ENCODE measurements at regions not wholly inside any gene's neighbourhood (a gene's known extent, or its start where the extent isn't known, plus 50 kb on each side); places are given as distances from the start of the nearest gene placed in this dataset.

DNA sequence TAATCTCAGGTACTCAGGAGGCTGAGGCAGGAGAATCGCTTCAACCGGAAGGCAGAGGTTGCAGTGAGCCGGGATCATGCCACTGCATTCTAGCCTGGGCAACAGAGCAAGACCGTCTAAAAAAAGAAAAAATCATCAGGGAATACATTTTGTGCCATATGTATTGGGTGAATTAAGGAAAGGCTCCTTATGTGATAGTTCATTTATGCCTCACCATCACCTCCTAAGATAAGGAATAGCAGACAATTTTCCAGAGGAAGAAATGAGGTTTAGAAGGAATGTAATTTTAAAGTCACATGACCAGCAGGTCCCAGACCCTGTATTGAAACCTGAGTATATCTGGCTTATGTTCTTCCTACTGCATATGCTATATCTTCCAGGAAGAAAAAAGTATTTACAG lies 93.9 kb upstream of the FOXC1 start:
- Mint-ChIP-seq H3K9me3 (no peaks in the 10 kb centered on the region), H3K4me3 (no peak overlapping the region), H3K27ac (no peak overlapping the region), H3K27me3 (peaks cover 25% of the 10 kb centered on the region), H3K36me3 (ENCODE audit: low read depth) (no peaks in the 10 kb centered on the region), H3K4me1 (ENCODE audit: low read depth) (no peaks in the 10 kb centered on the region)
- DNase-seq, result no peak

DNA sequence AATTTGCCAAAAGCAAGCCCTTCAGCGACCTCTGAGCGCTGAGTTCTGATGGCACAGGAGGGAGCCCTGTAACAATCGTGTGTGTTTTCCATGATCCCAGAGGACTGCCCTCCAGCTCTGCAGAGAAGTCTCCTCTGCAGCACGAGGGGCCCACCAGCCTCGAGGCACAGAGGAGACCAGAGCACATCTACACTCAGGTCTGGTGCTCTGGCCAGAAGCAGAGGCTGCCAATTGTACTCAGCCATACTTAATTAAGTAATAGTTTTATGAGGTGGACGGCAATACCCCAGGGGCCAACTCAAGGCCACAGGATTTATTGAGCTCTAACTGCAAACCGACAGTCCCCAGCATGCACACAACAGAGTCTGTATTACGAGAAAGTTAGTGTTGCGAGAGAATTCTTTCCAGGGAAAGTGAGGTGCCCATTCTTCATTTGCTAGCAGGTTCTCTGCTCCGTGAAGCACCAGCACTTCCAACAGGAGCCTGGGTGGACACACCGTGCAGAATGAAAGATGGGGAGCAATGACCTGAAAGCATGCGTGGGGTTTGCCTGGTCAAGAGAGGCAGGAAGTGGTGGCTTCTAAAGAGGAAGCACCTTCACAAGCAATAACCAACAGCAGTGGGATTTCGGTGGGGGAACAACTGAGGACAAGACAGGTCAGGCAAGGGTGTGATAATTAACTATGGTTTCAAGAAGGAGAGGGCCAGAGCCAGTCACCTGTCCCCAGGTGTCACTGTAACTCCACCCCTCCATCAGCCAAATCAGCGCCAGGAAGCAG lies 92.8 kb upstream of the FOXC1 start:
- no peaks in the 10 kb centered on the region for H3K36me3 Mint-ChIP-seq (ENCODE audit: low read depth)
- H3K4me1 Mint-ChIP-seq (ENCODE audit: low read depth), result no peaks in the 10 kb centered on the region
- no peak overlapping the region for H3K4me3 Mint-ChIP-seq
- no peak overlapping the region for H3K27ac Mint-ChIP-seq
- DNase-seq, result no peak
- H3K9me3 Mint-ChIP-seq, result no peaks in the 10 kb centered on the region
- peaks cover 17% of the 10 kb centered on the region for H3K27me3 Mint-ChIP-seq

DNA sequence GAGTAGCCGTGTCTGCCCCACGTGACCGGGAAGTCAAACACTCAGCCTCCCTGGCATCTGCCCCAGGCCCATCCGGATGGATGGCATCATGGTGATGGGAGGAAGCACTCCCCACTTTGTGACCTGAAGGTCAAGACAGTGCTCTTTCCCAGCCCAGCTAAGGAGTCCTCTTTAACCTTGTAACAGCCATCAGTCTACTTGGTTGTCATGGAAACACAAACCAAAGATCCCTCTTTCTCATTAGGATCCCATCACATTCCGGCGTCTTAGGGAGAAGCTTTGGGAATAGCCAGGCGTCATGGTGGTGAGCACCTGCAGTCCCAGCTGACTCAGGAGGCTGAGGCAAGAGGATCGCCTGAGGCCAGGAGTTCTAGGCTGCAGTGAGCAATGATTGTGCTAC lies 90.9 kb upstream of the FOXC1 start:
- no peaks in the 10 kb centered on the region for H3K4me1 Mint-ChIP-seq (ENCODE audit: low read depth)
- no peak overlapping the region for H3K27ac Mint-ChIP-seq
- no peak for DNase-seq
- no peaks in the 10 kb centered on the region for H3K9me3 Mint-ChIP-seq
- H3K4me3 Mint-ChIP-seq, result no peak overlapping the region
- H3K36me3 Mint-ChIP-seq (ENCODE audit: low read depth), result no peaks in the 10 kb centered on the region
- peaks cover 27% of the 10 kb centered on the region for H3K27me3 Mint-ChIP-seq

DNA sequence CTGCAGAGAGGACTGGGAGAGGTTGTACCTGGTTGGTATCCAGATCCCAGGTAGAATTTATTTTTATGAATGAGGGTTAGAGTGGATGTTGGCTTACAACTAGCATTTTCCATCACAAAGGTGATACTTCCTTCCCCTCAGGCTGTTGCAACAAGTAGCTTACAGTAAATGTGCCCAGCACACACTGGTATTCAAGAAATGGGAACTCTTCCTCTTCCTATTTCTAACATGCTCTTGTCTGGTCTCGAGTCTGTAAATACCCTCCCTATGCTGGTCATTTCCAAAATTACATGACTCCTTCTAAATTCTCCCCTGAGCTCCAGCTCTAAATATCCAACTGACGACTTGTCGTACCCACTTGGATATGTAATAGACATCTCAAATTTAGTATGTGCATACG lies 90.1 kb upstream of the FOXC1 start:
- H3K4me1 Mint-ChIP-seq (ENCODE audit: low read depth), result peaks cover 6% of the 10 kb centered on the region
- H3K4me3 Mint-ChIP-seq, result no peak overlapping the region
- no peak overlapping the region for H3K27ac Mint-ChIP-seq
- DNase-seq, result no peak
- no peaks in the 10 kb centered on the region for H3K36me3 Mint-ChIP-seq (ENCODE audit: low read depth)
- H3K9me3 Mint-ChIP-seq, result no peaks in the 10 kb centered on the region
- H3K27me3 Mint-ChIP-seq, result peaks cover 31% of the 10 kb centered on the region

DNA sequence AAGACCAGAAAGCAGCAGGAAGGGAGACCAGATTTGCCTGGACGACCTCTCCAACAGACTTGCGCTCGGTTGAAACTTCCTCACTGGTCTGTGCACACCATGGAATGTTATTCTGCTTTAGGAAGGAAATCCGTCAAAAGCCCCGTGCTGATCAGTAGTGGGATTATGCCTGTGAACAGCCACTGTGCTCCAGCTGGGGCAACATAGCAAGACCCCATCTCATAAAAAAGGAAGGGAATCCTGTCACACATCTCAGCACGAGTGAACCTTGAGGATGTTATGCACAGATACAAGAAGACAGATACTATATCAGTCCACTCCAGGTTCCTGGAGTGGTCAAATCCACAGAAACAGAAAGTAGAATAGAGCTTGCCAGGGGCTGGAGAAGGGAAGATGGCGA lies 86.9 kb upstream of the FOXC1 start:
- no peak for DNase-seq
- Mint-ChIP-seq H3K4me3 (no peak overlapping the region), H3K4me1 (ENCODE audit: low read depth) (peaks cover 29% of the 10 kb centered on the region), H3K9me3 (no peaks in the 10 kb centered on the region), H3K27me3 (peaks cover 16% of the 10 kb centered on the region), H3K27ac (no peak overlapping the region), H3K36me3 (ENCODE audit: low read depth) (no peaks in the 10 kb centered on the region)

DNA sequence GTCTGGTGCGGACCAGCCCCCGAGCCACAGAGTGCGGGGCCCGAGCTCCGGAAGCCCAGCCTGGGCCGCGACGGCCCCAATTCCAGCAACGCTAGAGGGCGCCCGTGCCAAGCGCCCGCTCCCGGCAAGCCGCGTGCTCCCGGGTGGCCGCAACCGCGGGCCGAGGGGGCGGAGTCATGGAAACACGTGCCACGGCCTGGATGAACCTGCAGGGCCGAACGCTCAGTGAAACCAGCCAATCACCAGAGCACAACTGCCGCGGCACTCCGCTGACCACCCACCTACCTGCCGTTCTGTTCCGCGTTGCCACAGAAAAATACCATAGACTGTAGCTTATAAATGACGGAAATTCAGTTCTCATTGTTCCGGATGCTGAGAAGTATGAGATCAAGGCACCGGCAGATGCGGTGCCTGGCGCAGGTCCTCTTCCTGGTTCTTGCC lies 85.7 kb upstream of the FOXC1 start:
- peak overlapping the region; percentile 8 for H3K4me3 Mint-ChIP-seq
- H3K4me1 Mint-ChIP-seq (ENCODE audit: low read depth), result peaks cover 34% of the 10 kb centered on the region
- H3K9me3 Mint-ChIP-seq, result no peaks in the 10 kb centered on the region
- H3K27ac Mint-ChIP-seq, result peak overlapping the region; percentile 23
- peaks cover 16% of the 10 kb centered on the region for H3K27me3 Mint-ChIP-seq
- H3K36me3 Mint-ChIP-seq (ENCODE audit: low read depth), result no peaks in the 10 kb centered on the region
- DNase-seq, result peak; percentile 80

DNA sequence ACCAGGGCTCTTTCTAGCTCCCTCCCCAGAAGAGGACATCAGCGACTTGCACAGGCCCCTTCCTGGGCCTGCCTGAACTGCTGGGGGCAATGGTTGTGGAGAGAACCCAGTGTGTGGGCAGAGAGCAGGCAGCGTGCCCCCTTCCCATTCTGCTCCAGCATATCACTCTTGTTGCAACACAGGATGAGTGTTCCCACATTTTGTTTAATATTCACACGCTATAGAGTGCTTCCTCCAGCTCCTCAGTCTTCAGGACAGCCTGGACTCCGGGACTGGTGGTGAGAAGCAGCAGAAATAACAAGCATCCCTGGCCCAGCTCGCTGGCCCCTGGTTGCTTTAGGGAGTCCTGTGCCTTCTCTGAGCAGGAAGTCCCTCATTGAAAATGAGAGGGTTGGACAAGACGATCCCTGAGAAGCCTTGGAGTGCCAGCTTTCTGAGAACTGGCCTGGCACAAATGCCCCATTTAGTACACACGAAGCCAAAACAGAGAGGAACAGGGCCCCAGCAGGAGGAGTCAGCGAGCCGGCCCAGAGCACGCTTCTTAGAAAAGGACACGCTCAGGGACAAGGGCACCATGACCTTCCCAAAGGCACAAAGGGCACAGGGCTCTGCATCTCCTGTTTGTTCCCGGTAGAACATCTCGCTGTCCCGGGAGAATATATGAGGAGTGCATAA lies 84.2 kb upstream of the FOXC1 start:
- H3K27me3 Mint-ChIP-seq, result peaks cover 16% of the 10 kb centered on the region
- DNase-seq, result no peak
- H3K4me1 Mint-ChIP-seq (ENCODE audit: low read depth), result peaks cover 38% of the 10 kb centered on the region
- H3K36me3 Mint-ChIP-seq (ENCODE audit: low read depth), result no peaks in the 10 kb centered on the region
- no peak overlapping the region for H3K27ac Mint-ChIP-seq
- no peak overlapping the region for H3K4me3 Mint-ChIP-seq
- no peaks in the 10 kb centered on the region for H3K9me3 Mint-ChIP-seq

DNA sequence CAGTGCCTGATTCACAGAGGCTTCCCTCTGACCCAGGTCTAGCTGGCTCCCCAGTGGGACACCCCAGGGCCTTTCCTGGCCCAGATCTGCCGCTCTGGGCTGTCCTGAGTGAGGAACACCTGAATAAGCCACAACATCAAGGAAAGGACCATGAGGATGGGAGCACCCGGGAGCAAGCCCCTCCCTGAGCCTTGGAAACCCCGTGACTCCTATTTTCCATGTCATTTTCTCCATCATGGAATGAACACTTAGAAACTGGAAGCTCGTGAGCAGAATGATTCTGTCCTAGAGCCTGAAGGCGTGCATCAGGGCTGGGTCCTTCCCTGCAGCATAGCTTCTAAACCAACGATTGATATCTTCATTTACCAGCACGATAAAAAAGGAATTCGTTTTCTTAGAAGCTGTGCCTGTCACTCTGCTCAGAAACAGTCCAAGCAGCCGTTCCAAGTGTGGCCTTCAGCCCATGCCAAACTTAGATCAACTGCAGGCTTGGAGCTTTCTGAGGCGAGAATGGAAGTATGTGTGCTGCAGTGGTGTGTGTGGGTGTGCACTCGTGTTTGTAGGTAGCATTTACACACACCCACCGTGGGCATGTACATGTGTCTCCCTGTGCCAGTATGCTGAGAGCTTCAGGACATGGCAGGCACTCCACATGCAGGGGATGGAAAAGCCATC lies 83.2 kb upstream of the FOXC1 start:
- Mint-ChIP-seq H3K4me3 (no peak overlapping the region), H3K27me3 (peaks cover 16% of the 10 kb centered on the region), H3K4me1 (ENCODE audit: low read depth) (peaks cover 39% of the 10 kb centered on the region), H3K9me3 (no peaks in the 10 kb centered on the region), H3K27ac (no peak overlapping the region), H3K36me3 (ENCODE audit: low read depth) (no peaks in the 10 kb centered on the region)
- no peak for DNase-seq

DNA sequence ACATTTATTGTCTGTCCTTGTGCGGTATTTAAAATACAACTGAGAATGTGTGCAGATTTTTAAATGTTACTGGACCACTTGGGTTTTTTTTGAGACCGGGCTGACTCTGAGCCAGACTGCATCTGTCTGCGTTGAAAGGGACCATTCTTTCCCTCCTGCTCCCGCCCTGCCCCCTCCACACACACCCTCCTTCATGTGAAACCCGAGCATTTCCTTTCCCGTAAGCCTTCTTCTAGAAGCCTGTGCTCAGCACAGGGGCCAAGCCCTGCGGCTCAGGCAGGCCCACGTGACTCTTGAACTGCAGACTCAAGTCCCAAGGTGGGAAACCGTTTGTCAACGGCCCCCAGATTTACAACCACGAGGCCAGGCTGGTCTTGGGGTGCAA lies 82.7 kb upstream of the FOXC1 start:
- H3K4me3 Mint-ChIP-seq, result no peak overlapping the region
- peak; percentile 41 for DNase-seq
- no peaks in the 10 kb centered on the region for H3K9me3 Mint-ChIP-seq
- no peak overlapping the region for H3K27ac Mint-ChIP-seq
- H3K36me3 Mint-ChIP-seq (ENCODE audit: low read depth), result no peaks in the 10 kb centered on the region
- peaks cover 39% of the 10 kb centered on the region for H3K4me1 Mint-ChIP-seq (ENCODE audit: low read depth)
- peaks cover 16% of the 10 kb centered on the region for H3K27me3 Mint-ChIP-seq

DNA sequence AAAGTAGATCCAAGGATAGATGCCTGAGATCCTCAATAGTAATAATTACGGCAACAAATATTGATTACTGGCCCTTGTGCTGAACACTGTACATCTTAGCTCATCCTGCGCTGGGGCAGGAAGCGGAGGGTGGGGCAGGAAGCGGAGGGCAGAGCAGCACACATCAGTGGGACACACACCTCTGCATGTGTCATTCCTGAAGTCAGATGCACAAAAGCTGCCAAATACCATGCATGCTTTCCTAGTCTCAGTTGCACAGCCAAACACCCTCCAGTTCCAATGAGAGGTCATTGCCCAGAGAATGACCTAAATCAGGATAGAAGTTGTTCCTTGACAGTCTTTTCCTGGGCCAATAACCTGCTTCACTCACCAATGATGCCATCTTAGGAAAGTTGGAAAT lies 74.4 kb upstream of the FOXC1 start:
- DNase-seq, result peak; percentile 38
- Mint-ChIP-seq H3K9me3 (no peaks in the 10 kb centered on the region), H3K27ac (no peak overlapping the region), H3K4me3 (no peak overlapping the region), H3K4me1 (ENCODE audit: low read depth) (peaks cover 12% of the 10 kb centered on the region), H3K27me3 (no peaks in the 10 kb centered on the region), H3K36me3 (ENCODE audit: low read depth) (no peaks in the 10 kb centered on the region)

DNA sequence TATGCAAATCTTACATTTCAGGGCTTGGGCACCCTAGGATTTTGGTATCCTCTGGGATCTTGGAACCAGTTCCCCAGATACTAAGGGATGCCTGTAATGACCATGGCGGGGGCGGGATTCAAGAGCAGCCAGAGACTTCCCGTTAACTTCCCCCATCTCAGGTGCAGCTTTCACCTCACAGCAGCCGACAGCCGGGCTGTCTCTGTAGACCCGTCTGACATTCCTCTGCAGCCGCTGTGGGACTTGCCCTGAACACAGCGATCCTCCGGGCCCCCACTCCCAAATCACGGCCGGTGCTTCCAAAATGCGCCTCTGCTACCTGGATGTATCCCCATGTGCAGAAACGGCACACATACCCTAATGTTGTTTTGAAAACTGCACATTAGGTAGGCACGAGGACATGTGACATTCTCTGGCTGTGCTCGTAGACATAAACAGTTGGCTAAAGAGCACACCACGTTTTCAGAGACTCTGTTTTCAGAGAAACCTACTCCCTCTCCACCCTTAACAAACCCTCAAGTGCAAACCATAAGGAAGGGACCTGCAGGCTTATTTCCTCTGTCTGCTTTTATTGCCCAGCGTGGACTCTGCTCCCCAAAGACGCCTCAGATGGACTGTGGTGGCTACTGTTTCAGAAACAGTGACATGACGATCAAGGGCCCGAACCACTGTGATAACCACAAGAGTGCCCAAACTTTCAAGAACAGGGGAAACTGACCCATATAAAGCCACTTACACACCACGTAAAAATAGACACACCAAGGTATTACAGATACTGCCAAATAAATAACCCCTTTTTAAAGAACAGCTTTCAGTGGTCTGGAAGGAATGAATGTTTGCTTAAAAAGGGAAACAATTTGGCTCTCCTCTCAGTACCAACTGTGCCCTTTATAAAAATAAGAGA lies 72.9 kb upstream of the FOXC1 start:
- H3K4me1 Mint-ChIP-seq (ENCODE audit: low read depth), result peaks cover 9% of the 10 kb centered on the region
- DNase-seq, result no peak
- H3K9me3 Mint-ChIP-seq, result no peaks in the 10 kb centered on the region
- no peak overlapping the region for H3K27ac Mint-ChIP-seq
- no peak overlapping the region for H3K4me3 Mint-ChIP-seq
- H3K27me3 Mint-ChIP-seq, result no peaks in the 10 kb centered on the region
- no peaks in the 10 kb centered on the region for H3K36me3 Mint-ChIP-seq (ENCODE audit: low read depth)

DNA sequence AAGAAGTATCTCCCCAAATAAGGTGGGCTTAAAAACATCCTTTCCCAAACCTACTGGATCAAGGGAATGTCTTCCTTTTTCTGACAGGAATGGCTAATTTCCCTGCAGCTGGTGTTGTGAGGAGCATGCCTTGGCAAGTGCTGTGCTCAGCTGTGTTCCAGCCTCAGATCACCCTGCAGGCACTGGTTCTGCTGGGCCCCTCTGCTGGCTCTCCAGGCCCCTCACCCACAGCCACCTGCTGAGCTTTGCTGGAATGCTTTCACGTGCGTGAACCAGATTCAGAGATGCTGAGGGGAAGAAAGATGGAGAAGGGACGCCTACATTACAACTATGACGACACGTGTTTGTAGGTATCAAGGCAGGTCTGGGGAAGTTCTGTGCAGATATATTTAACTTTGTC lies 71.3 kb upstream of the FOXC1 start:
- H3K9me3 Mint-ChIP-seq, result no peaks in the 10 kb centered on the region
- no peak overlapping the region for H3K4me3 Mint-ChIP-seq
- no peaks in the 10 kb centered on the region for H3K27me3 Mint-ChIP-seq
- peaks cover 9% of the 10 kb centered on the region for H3K4me1 Mint-ChIP-seq (ENCODE audit: low read depth)
- H3K27ac Mint-ChIP-seq, result no peak overlapping the region
- H3K36me3 Mint-ChIP-seq (ENCODE audit: low read depth), result no peaks in the 10 kb centered on the region
- DNase-seq, result no peak

DNA sequence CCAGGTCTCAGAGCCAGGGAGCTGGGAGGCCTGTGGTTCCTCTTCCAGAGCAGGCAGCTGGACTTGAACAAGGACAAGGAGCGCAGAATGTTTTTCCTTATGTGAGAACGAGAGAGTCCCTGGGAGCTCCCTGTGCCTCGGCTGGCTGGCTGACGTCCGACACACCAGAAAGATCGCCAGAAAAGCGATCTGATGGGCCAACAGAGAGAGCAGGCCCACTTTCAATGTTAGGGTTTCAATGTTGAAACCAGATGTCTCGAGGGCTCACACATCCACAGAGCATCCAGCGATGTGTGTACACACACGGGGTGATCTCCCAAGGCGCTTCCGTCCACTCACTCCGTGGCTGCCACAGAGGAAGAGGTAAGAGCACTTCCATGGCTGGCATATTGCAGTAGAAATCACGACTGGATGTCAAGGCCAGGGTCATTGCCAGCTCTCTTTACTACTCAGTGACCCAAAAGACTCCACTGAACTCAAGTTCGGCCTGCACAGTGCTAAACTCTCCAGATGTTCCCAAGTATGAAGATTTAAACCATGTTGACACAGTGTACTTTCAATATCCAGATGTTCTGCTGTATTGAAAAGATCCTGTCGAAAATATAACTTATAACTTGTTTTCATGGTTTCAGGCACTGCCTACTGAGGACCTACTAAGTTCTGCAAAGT lies 70.8 kb upstream of the FOXC1 start:
- Mint-ChIP-seq H3K27me3 (no peaks in the 10 kb centered on the region), H3K27ac (no peak overlapping the region), H3K9me3 (no peaks in the 10 kb centered on the region), H3K36me3 (ENCODE audit: low read depth) (no peaks in the 10 kb centered on the region), H3K4me1 (ENCODE audit: low read depth) (peaks cover 9% of the 10 kb centered on the region), H3K4me3 (no peak overlapping the region)
- DNase-seq, result no peak
